ENCODE measurements at regions not wholly inside any gene's neighbourhood (a gene's known extent, or its start where the extent isn't known, plus 50 kb on each side); places are given as distances from the start of the nearest gene placed in this dataset.

DNA sequence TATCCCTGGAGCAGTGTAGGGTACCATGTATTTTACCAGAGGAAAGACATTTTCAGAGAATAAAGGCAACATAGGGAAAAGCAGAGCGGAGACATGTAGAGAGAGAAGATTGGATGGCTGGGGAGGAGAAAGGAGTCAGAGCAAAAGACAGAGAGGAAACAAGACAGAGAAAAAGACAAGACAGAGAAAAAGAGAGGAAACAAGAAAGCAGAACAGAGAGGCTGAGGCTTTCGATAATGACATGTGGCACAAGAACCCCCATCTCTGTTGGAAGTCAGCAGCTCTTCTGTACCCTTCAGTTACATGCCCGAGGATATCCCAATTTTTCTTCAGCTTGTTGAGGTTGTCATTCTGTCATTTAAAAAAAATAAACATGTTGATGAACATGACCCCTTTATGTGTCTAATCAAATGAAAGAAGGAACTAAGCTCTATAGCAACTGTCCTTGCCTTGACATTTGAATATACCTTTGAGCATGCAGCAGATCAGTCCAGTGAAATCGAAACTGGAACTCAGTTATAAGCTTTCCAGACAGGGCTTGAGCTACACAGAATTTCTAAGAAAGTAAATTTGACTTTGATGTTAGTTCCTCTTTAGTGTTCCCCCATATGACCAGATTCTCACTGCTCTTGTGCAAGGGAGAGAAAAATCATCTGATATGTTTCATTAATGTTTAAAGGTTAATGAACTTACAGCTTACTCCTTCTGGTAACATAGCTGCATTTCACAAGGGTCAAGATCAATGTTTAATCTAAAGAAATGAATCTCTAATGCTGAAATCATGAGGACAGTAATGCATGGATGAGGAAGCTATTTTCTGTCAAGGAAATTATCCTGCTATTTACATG is 75.1 kb upstream of the SP4 start:
- H2AFZ ChIP-seq (ENCODE audit: control insufficient read depth, low read depth, low read length) = no peak overlapping the region; the same call in 1 of the 2 replicates
- 5% methylated on average over 4 of the region's 4 CpGs for WGBS (ENCODE audit: insufficient coverage, insufficient replicate concordance, low lambda C conversion rate, missing lambda C conversion rate)
- H3K27me3 ChIP-seq (replicated peaks in 1 of 2; ENCODE audit: control insufficient read depth in 2 of 2, insufficient read depth in 2 of 2, low read length in 1 of 2) = no peaks in the 10 kb centered on the region
- no peaks in the 10 kb centered on the region for H4K20me1 ChIP-seq (ENCODE audit: control insufficient read depth, insufficient read depth)
- BruUV-seq (replicated peaks) = TSS peak; percentile 80
- H3K9me3 ChIP-seq (replicated peaks; ENCODE audit: control insufficient read depth, insufficient read depth, low read length) = peaks cover 8% of the 10 kb centered on the region
- CTCF ChIA-PET = interaction anchor here (0.6 to 2.2 kb wide), 12 partner anchors 10 to 215 kb away, joined by 3 to 13 read pairs (median 4); no protein-coding TSS in a partner anchor
- FAIRE-seq (peak; percentile 75), DNase-seq (ENCODE audit: low read depth, low spot score) (peak; percentile 93), ATAC-seq (peak; percentile 86)
- POLR2A ChIA-PET = interaction anchor here (0.6 to 2.2 kb wide), 11 partner anchors 8 to 222 kb away, joined by 3 to 17 read pairs (median 4); partner anchors contain the start of gene SP4
- intact Hi-C loops (cut with micrococcal nuclease; ENCODE audit: unreplicated experiment) (loop anchor here (2.0 to 10.0 kb wide), 3 partner anchors 45 to 592 kb away; partner anchors contain the start of gene CDCA7L), in situ Hi-C loops (cut with MboI) (loop anchor here (10.0 to 25.0 kb wide), 2 partner anchors 592 to 1115 kb away; partner anchors contain the start of gene CDCA7L)
- peak overlapping the region; percentile 32; the same call in 1 of the 2 replicates for H3K9ac ChIP-seq (ENCODE audit: control insufficient read depth, insufficient read depth, low read length)
- peak overlapping the region; percentile 85 for H3K27ac ChIP-seq (ENCODE audit: control insufficient read depth, insufficient read depth)
- H3K4me1 ChIP-seq (ENCODE audit: control insufficient read depth, insufficient read depth, low read length) = peaks cover 38% of the 10 kb centered on the region
- H3K36me3 ChIP-seq (ENCODE audit: control insufficient read depth in 2 of 2, insufficient read depth in 2 of 2, low read length in 1 of 2) = no peaks in the 10 kb centered on the region
- H3K4me3 ChIP-seq = peak overlapping the region; percentile 43
- H3K4me2 ChIP-seq (ENCODE audit: control insufficient read depth, insufficient read depth) = peak overlapping the region; percentile 57
- SMC1A ChIA-PET (ENCODE audit: uncharacterized antibody, unreplicated experiment) = interaction anchor here (0.6 to 3.1 kb wide), 39 partner anchors 8 to 1529 kb away, joined by 3 to 52 read pairs (median 4); partner anchors contain the start of gene SP4
- H3K79me2 ChIP-seq (ENCODE audit: control insufficient read depth, insufficient read depth, low read length) = no peaks in the 10 kb centered on the region
- RAD21 ChIA-PET (ENCODE audit: unreplicated experiment) = interaction anchor here (0.6 to 3.0 kb wide), 26 partner anchors 8 to 1643 kb away, joined by 3 to 37 read pairs (median 6); partner anchors contain the start of gene SP4
- TF ChIP-seq NBN (IDR thresholded peaks at IDR 0.05) = peak; percentile 92
- peak; percentile 62 for TF ChIP-seq RUNX3 (IDR thresholded peaks at IDR 0.05; ENCODE audit: low read length)
- 0 out of 2 replicates have a peak, but pooled peaks have one; percentile 3 for TF ChIP-seq ZBED1 (IDR thresholded peaks at IDR 0.05; ENCODE audit: borderline replicate concordance)
- TF ChIP-seq, protein P1, sequence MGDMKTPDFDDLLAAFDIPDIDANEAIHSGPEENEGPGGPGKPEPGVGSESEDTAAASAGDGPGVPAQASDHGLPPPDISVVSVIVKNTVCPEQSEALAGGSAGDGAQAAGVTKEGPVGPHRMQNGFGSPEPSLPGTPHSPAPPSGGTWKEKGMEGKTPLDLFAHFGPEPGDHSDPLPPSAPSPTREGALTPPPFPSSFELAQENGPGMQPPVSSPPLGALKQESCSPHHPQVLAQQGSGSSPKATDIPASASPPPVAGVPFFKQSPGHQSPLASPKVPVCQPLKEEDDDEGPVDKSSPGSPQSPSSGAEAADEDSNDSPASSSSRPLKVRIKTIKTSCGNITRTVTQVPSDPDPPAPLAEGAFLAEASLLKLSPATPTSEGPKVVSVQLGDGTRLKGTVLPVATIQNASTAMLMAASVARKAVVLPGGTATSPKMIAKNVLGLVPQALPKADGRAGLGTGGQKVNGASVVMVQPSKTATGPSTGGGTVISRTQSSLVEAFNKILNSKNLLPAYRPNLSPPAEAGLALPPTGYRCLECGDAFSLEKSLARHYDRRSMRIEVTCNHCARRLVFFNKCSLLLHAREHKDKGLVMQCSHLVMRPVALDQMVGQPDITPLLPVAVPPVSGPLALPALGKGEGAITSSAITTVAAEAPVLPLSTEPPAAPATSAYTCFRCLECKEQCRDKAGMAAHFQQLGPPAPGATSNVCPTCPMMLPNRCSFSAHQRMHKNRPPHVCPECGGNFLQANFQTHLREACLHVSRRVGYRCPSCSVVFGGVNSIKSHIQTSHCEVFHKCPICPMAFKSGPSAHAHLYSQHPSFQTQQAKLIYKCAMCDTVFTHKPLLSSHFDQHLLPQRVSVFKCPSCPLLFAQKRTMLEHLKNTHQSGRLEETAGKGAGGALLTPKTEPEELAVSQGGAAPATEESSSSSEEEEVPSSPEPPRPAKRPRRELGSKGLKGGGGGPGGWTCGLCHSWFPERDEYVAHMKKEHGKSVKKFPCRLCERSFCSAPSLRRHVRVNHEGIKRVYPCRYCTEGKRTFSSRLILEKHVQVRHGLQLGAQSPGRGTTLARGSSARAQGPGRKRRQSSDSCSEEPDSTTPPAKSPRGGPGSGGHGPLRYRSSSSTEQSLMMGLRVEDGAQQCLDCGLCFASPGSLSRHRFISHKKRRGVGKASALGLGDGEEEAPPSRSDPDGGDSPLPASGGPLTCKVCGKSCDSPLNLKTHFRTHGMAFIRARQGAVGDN (IDR thresholded peaks at IDR 0.05) = peak; percentile 36; the same call in 1 of the 2 replicates
- peak; percentile 86 for TF ChIP-seq ATF7 (IDR thresholded peaks at IDR 0.05; ENCODE audit: low read depth)
- TF ChIP-seq KLF5 (IDR thresholded peaks at IDR 0.05; ENCODE audit: partially characterized antibody) = no peak
- no peak for TF ChIP-seq ZSCAN29 (IDR thresholded peaks at IDR 0.05)
- peak; percentile 42 for TF ChIP-seq BMI1 (IDR thresholded peaks at IDR 0.05; ENCODE audit: borderline replicate concordance)
- peak; percentile 93 for TF ChIP-seq SPI1 (IDR thresholded peaks at IDR 0.05; ENCODE audit: borderline replicate concordance, insufficient read depth, low read depth, low read length)
- 0 out of 2 replicates have a peak, but pooled peaks have one; percentile 18 for TF ChIP-seq YY1 (IDR thresholded peaks at IDR 0.05; ENCODE audit: low read depth, low read length)
- TF ChIP-seq HDGF (IDR thresholded peaks at IDR 0.05) = peak; percentile 77; the same call in 1 of the 2 replicates
- TF ChIP-seq, protein P2, sequence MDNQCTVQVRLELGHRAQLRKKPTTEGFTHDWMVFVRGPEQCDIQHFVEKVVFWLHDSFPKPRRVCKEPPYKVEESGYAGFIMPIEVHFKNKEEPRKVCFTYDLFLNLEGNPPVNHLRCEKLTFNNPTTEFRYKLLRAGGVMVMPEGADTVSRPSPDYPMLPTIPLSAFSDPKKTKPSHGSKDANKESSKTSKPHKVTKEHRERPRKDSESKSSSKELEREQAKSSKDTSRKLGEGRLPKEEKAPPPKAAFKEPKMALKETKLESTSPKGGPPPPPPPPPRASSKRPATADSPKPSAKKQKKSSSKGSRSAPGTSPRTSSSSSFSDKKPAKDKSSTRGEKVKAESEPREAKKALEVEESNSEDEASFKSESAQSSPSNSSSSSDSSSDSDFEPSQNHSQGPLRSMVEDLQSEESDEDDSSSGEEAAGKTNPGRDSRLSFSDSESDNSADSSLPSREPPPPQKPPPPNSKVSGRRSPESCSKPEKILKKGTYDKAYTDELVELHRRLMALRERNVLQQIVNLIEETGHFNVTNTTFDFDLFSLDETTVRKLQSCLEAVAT (IDR thresholded peaks at IDR 0.05) = peak; percentile 96
- peak in 1 of 2 experiments; percentile 46; a peak in 1 of 4 replicates for TF ChIP-seq CEBPB (IDR thresholded peaks at IDR 0.05; ENCODE audit: borderline replicate concordance in 1 of 2, low read depth in 2 of 2, low read length in 2 of 2)
- TF ChIP-seq NFIC (IDR thresholded peaks at IDR 0.05; ENCODE audit: low read depth, low read length) = peak; percentile 94
- TF ChIP-seq ZNF217 (IDR thresholded peaks at IDR 0.05) = peak; percentile 14; the same call in 1 of the 2 replicates
- TF ChIP-seq CHD2 (IDR thresholded peaks at IDR 0.05; ENCODE audit: borderline replicate concordance, low read depth, low read length) = peak; percentile 56; the same call in 1 of the 2 replicates
- TF ChIP-seq RB1 (IDR thresholded peaks at IDR 0.05; ENCODE audit: borderline replicate concordance) = peak; percentile 18; the same call in 1 of the 2 replicates
- TF ChIP-seq PAX5 (IDR thresholded peaks at IDR 0.05; ENCODE audit: borderline replicate concordance, low read depth, low read length) = peak; percentile 37; the same call in 1 of the 2 replicates
